NCI-H1048 (cell line): ENCODE measurements at regions not wholly inside any gene's neighbourhood (a gene's known extent, or its start where the extent isn't known, plus 50 kb on each side); places are given as distances from the start of the nearest gene placed in this dataset.
"Not testable (repeated sequence)": the region's sequence is repeated elsewhere in the genome, so short reads cannot be mapped to it uniquely, and the experiment has no call there.

ENCODE experiments used
- DNase-seq: peaks from one replicate; lab custom pipeline; 2025; lab: John Stamatoyannopoulos, UW

- DNase-seq: no peak
Measured at GRCh38 chr17:62322313-62322712, 58.0 kb upstream of the EFCAB3 start.

DNA sequence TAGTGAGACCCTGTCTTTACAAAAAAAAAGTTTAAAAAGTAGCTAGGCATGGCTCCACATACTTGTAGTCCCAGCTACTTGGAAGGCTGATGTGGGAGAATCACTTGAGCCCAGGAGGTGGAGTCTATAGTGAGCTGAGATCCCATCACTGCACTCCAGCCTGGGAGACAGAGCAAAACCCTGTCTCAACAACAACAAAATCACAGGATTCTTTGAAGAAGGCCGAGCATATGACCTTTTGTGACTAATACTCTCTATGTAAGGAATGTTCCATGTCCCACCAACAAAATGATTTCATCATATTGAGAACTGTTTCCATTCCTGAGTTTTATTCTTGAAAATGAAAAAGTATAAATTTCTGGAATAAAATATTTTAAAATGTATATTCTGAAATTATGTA is 58.9 kb upstream of the EFCAB3 start:
- DNase-seq: no peak

GRCh38 chr17:62319846-62320245 is 60.5 kb upstream of the EFCAB3 start:
- no peak for DNase-seq

DNA sequence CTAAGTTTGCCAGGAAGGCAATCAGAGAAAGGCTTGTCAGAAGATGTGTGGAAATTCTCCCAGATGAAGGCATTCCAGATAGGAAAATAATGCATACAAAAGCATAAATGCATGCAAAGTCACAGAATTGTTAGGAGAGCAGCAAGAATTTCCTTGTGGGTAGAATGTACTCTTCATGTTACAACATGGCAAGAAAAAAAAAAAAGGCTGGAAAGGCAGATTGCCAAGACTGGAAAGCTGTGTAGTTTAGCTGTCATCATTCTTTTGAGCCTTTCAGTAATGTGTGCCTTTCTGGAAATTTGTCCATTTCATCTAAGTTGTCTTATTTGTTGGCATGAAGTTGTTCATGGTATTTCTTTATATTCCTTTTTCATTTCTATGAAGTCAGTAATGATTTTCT is 71.0 kb upstream of the EFCAB3 start:
- DNase-seq: no peak

DNA sequence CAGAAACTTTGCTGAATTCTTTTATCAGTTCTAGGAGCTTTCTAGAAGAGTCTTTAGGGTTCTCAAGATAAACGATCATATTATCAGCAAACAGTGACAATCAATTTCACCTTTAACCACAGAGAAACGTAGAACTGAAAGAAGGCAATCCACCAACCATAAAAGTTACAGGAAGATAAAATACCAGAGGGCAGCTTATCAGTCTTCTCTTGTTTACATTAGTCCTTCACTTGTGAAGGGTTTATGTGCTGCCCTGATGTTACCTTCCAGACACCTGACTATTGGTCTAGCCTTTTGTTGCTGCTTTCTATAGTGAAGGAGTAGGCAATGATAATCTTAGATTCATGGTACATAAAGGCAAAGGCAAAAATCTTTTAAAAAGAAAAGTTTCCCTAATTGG is 73.2 kb upstream of the EFCAB3 start:
- DNase-seq: no peak

- no peak for DNase-seq
Measured at GRCh38 chr17:62303476-62303875, 76.9 kb upstream of the EFCAB3 start.

GRCh38 chr17:62300697-62301096 is 79.7 kb upstream of the EFCAB3 start:
- DNase-seq: no peak

DNA sequence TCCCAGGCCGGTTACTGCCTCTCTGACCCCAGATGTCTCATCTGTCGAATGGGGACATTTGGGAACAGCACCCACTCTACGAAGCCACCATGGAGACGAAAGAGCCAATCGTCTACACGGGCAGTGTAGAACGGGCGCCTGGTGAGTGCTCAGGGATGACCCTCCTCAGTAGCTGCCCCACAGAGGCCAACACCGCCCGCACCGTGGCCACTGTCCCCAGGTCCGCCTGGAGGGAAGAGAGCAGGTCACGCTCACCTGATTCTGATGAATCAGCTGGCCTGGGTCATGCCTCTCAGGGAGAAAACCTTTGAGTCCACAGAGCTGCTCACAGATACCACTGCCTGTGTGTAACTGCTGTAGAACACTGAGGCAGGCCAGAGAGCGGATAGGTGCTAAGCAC is 105.1 kb upstream of the EFCAB3 start:
- DNase-seq: not testable (repeated sequence)

GRCh38 chr17:62268361-62268760 is 112.0 kb upstream of the EFCAB3 start:
- not testable (repeated sequence) for DNase-seq

DNA sequence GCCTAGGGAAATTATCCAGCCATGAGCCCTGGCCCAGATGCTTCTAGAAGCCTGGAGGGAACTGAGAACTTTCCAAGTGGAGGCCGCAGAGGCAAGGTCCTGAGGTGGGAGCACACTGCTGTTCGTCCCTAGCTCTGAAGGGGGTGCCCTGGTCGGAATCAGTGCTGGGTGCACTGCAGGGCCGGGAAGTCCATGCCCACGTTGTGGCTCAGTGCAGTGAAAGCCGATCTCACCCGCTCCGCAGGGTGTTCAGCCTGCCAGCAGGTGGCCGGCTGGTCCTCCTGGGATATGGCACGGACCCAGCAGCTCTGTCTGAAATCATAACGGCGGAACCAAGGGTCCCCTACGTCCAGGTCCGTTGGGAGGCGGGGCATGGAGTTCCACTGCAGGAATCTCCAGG is 115.4 kb upstream of the EFCAB3 start:
- not testable (repeated sequence) for DNase-seq

GRCh38 chr17:62255791-62256190 is 124.6 kb upstream of the EFCAB3 start:
- not testable (repeated sequence) for DNase-seq

- not testable (repeated sequence) for DNase-seq
Measured at GRCh38 chr17:62242076-62242475, 138.3 kb upstream of the EFCAB3 start.

GRCh38 chr17:62239569-62239968 is 140.8 kb upstream of the EFCAB3 start:
- DNase-seq: not testable (repeated sequence)

GRCh38 chr17:62238551-62239338 is 141.6 kb upstream of the EFCAB3 start:
- not testable (repeated sequence) for DNase-seq

DNA sequence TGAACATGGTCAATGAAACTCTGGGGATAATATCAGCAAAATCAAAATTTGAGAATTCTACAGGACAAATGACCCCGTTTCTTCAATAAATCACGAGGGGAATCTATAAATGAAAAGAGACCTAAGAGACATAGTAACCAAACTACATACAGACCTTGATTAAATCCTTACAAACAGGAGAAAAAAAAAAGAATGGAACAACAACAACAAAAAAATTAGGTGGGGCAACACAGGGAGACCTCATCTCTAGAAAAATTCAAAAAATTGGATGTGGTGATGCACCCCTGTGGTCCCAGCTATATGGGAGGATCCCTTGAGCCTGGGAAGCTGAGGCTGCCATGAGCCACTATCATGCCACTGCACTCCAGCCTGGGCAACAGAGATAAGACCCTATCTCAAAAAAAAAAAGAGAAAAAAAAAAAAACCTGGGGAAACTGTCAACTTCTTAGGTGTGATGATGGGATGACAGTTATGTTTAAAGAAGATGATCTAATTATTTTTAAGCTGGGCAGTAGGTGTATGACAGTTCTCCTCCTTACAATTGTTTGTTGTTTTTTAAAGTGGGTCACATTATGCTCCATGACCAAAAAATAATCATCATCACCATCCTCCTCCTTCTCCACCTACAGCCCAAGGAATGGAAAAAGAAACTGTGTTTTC is 146.4 kb upstream of the EFCAB3 start:
- not testable (repeated sequence) for DNase-seq

DNA sequence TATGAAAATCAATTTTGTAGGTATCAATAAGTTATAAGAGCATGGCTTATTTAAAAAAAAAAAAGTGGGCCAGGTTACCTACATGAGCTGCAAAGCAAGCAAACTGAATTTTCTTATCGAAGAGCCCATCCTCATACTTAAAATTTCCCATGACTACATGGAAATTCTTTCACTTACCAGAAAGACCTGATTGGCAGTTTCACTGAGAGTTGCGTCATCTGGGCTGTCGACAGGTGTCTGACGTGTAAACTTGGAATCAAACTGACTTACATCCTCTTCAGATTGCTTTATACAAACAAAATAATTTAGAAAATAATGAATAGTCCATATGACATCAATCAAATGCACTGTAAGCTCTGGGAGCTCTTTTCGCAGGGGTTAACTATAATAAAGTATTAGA is 149.1 kb upstream of the EFCAB3 start:
- not testable (repeated sequence) for DNase-seq

GRCh38 chr17:62226610-62227240 is 153.6 kb upstream of the EFCAB3 start:
- not testable (repeated sequence) for DNase-seq

- DNase-seq: not testable (repeated sequence)
Measured at GRCh38 chr17:62223585-62223984, 156.8 kb upstream of the EFCAB3 start.

GRCh38 chr17:62219221-62219899 is 154.3 kb upstream of the MED13 start:
- DNase-seq: no peak

- DNase-seq: no peak
Measured at GRCh38 chr17:62216847-62217246, 151.8 kb upstream of the MED13 start.

GRCh38 chr17:62215891-62216290 is 150.8 kb upstream of the MED13 start:
- DNase-seq: not testable (repeated sequence)

GRCh38 chr17:62206550-62206949 is 141.5 kb upstream of the MED13 start:
- no peak for DNase-seq
